ENCODE measurements at regions not wholly inside any gene's neighbourhood (a gene's known extent, or its start where the extent isn't known, plus 50 kb on each side); places are given as distances from the start of the nearest gene placed in this dataset.

DNA sequence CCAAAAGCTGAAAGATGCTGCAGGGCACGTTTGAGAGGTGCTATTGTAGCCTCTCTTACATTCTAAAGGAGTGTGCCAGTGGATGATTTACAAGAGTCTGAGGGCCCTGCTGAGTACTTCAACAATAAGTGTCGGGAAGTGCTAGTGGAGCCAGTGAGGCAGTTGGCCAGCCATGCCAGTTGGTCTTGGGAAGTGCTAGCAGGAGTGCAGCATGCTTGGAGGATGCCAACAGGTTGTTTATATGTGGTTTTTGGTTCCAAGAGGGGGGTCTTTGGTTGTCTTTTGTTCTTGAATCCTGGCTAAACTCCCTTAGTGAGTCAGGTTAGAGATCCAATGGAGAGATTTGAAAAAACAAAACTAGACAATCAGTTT is 335.3 kb downstream of the PABPC4L start:
- TF ChIP-seq EZH2phosphoT487 (IDR thresholded peaks at IDR 0.05; ENCODE audit: insufficient read depth, low read depth), result no peak
- no peak for TF ChIP-seq EZH2 (IDR thresholded peaks at IDR 0.05; ENCODE audit: insufficient read depth, poor library complexity, severe bottlenecking)

All from GM23248 (cell line).